Testis (tissue), 2 donors: ENCODE measurements at regions not wholly inside any gene's neighbourhood (a gene's known extent, or its start where the extent isn't known, plus 50 kb on each side); places are given as distances from the start of the nearest gene placed in this dataset.
"Not testable (repeated sequence)": the region's sequence is repeated elsewhere in the genome, so short reads cannot be mapped to it uniquely, and the experiment has no call there.

ENCODE experiments used
- DNase-seq: peaks from one replicate; pipeline ENCODE4 v3.0.0-alpha.2; 2019
- H3K27ac ChIP-seq, 2 donors: fragments of 200-600 bp; sonication (generic); one replicate each; pipeline ENCODE4 v1.5.1; 2019
- H3K27me3 ChIP-seq: fragments of 200-600 bp; sonication (generic); one replicate; pipeline ENCODE4 v1.5.1; 2019
- H3K36me3 ChIP-seq: fragments of 200-600 bp; sonication (generic); one replicate; pipeline ENCODE4 v1.5.1; 2017; ENCODE audit warnings: low read depth; ENCODE audit errors: missing control alignments
- H3K4me1 ChIP-seq: fragments of 200-600 bp; sonication (generic); one replicate; pipeline ENCODE4 v1.5.1; 2019
- H3K4me3 ChIP-seq, 2 donors: fragments of 200-600 bp; sonication (generic); one replicate each; pipeline ENCODE4 v1.5.1; 2017 to 2019
- H3K9me3 ChIP-seq: fragments of 200-600 bp; sonication (generic); one replicate; pipeline ENCODE4 v1.5.1; 2017
- CTCF ChIP-seq, 3 experiments: fragments of 450-650 bp in 2 of 3; fragments of 200-600 bp in 1 of 3; sonication (generic) in 1 of 3; IDR thresholded peaks; one replicate each; pipeline ENCODE4 v1.5.1; 2016 to 2019; ENCODE audit warnings: antibody characterized with exemption in 3 of 3, mild to moderate bottlenecking in 2 of 3, moderate library complexity in 1 of 3
- POLR2A ChIP-seq: fragments of 450-650 bp; IDR thresholded peaks from one replicate; pipeline ENCODE4 v1.6.1; 2017; ENCODE audit warnings: antibody characterized with exemption, mild to moderate bottlenecking, moderate library complexity
- WGBS, 2 donors: methylation state at CpG; one replicate each; pipeline ENCODE4 v1.1.5; 2018; 5-methylcytosine and 5-hydroxymethylcytosine counted together
- intact Hi-C: fragments of 100-400 bp; cut with DNase I; formaldehyde crosslinking; loops from one replicate; pipeline ENCODE4 v1.15.1; 2023; ENCODE audit warnings: low total_unique reads

- 77 to 85% methylated on average over 11 of the region's 11 CpGs for WGBS, 2 donors
- Histone ChIP-seq H3K27ac (no peak overlapping the region), H3K27me3 (no peaks in the 10 kb centered on the region), H3K36me3 (no peaks in the 10 kb centered on the region), H3K4me3 (no peak overlapping the region), H3K9me3 (no peaks in the 10 kb centered on the region), H3K4me1 (no peaks in the 10 kb centered on the region)
- intact Hi-C loops, result no loop called here
- TF ChIP-seq POLR2A (no peak), CTCF (IDR thresholded peaks at IDR 0.05) (no peak)
- no peak for DNase-seq
Measured at GRCh38 chr10:62934258-62934657, 118.1 kb upstream of the EGR2 start.

GRCh38 chr10:62928763-62929162 is 112.6 kb upstream of the EGR2 start:
- H3K27me3 ChIP-seq, H3K9me3 ChIP-seq, DNase-seq, intact Hi-C loops, H3K4me3 ChIP-seq, H3K27ac ChIP-seq, H3K36me3 ChIP-seq, H3K4me1 ChIP-seq: not testable (repeated sequence)
- 57 to 87% methylated on average over 6 to 24 of the region's 24 CpGs for WGBS, 2 donors

GRCh38 chr10:62926407-62926806 is 110.2 kb upstream of the EGR2 start:
- 71 to 75% methylated on average over 1 of the region's 1 CpG for WGBS, 2 donors
- intact Hi-C loops, result no loop called here
- TF ChIP-seq POLR2A (no peak), CTCF (IDR thresholded peaks at IDR 0.05) (no peak)

GRCh38 chr10:62924344-62924748 is 108.2 kb upstream of the EGR2 start:
- H3K4me1 ChIP-seq, result no peaks in the 10 kb centered on the region
- no peak overlapping the region for H3K27ac ChIP-seq
- no peak overlapping the region for H3K4me3 ChIP-seq
- peak; percentile 17 for DNase-seq
- no peaks in the 10 kb centered on the region for H3K9me3 ChIP-seq
- no peaks in the 10 kb centered on the region for H3K27me3 ChIP-seq
- H3K36me3 ChIP-seq, result no peaks in the 10 kb centered on the region
- intact Hi-C loops, result no loop called here
- TF ChIP-seq POLR2A (no peak), CTCF (IDR thresholded peaks at IDR 0.05) (no peak)
- WGBS, 2 donors, result 35 to 39% methylated on average over 20 of the region's 20 CpGs

More at GRCh38 chr10:62926407-62926806, 110.2 kb upstream of the EGR2 start:
- no peaks in the 10 kb centered on the region for H3K36me3 ChIP-seq
- DNase-seq, result no peak
- no peak overlapping the region for H3K27ac ChIP-seq
- no peak overlapping the region for H3K4me3 ChIP-seq
- no peaks in the 10 kb centered on the region for H3K9me3 ChIP-seq
- no peaks in the 10 kb centered on the region for H3K27me3 ChIP-seq
- H3K4me1 ChIP-seq, result no peaks in the 10 kb centered on the region

GRCh38 chr10:62919776-62920175 is 103.6 kb upstream of the EGR2 start:
- no peak overlapping the region for H3K4me3 ChIP-seq
- WGBS, 2 donors, result 92 to 93% methylated on average over 3 of the region's 3 CpGs
- H3K27me3 ChIP-seq, result no peaks in the 10 kb centered on the region
- TF ChIP-seq CTCF (IDR thresholded peaks at IDR 0.05) (no peak), POLR2A (no peak)
- intact Hi-C loops, result no loop called here
- DNase-seq, result no peak
- H3K27ac ChIP-seq, result no peak overlapping the region
- no peaks in the 10 kb centered on the region for H3K9me3 ChIP-seq
- no peaks in the 10 kb centered on the region for H3K4me1 ChIP-seq
- no peaks in the 10 kb centered on the region for H3K36me3 ChIP-seq
